ENCODE measurements at regions not wholly inside any gene's neighbourhood (a gene's known extent, or its start where the extent isn't known, plus 50 kb on each side); places are given as distances from the start of the nearest gene placed in this dataset.

- TF ChIP-seq, protein P1, sequence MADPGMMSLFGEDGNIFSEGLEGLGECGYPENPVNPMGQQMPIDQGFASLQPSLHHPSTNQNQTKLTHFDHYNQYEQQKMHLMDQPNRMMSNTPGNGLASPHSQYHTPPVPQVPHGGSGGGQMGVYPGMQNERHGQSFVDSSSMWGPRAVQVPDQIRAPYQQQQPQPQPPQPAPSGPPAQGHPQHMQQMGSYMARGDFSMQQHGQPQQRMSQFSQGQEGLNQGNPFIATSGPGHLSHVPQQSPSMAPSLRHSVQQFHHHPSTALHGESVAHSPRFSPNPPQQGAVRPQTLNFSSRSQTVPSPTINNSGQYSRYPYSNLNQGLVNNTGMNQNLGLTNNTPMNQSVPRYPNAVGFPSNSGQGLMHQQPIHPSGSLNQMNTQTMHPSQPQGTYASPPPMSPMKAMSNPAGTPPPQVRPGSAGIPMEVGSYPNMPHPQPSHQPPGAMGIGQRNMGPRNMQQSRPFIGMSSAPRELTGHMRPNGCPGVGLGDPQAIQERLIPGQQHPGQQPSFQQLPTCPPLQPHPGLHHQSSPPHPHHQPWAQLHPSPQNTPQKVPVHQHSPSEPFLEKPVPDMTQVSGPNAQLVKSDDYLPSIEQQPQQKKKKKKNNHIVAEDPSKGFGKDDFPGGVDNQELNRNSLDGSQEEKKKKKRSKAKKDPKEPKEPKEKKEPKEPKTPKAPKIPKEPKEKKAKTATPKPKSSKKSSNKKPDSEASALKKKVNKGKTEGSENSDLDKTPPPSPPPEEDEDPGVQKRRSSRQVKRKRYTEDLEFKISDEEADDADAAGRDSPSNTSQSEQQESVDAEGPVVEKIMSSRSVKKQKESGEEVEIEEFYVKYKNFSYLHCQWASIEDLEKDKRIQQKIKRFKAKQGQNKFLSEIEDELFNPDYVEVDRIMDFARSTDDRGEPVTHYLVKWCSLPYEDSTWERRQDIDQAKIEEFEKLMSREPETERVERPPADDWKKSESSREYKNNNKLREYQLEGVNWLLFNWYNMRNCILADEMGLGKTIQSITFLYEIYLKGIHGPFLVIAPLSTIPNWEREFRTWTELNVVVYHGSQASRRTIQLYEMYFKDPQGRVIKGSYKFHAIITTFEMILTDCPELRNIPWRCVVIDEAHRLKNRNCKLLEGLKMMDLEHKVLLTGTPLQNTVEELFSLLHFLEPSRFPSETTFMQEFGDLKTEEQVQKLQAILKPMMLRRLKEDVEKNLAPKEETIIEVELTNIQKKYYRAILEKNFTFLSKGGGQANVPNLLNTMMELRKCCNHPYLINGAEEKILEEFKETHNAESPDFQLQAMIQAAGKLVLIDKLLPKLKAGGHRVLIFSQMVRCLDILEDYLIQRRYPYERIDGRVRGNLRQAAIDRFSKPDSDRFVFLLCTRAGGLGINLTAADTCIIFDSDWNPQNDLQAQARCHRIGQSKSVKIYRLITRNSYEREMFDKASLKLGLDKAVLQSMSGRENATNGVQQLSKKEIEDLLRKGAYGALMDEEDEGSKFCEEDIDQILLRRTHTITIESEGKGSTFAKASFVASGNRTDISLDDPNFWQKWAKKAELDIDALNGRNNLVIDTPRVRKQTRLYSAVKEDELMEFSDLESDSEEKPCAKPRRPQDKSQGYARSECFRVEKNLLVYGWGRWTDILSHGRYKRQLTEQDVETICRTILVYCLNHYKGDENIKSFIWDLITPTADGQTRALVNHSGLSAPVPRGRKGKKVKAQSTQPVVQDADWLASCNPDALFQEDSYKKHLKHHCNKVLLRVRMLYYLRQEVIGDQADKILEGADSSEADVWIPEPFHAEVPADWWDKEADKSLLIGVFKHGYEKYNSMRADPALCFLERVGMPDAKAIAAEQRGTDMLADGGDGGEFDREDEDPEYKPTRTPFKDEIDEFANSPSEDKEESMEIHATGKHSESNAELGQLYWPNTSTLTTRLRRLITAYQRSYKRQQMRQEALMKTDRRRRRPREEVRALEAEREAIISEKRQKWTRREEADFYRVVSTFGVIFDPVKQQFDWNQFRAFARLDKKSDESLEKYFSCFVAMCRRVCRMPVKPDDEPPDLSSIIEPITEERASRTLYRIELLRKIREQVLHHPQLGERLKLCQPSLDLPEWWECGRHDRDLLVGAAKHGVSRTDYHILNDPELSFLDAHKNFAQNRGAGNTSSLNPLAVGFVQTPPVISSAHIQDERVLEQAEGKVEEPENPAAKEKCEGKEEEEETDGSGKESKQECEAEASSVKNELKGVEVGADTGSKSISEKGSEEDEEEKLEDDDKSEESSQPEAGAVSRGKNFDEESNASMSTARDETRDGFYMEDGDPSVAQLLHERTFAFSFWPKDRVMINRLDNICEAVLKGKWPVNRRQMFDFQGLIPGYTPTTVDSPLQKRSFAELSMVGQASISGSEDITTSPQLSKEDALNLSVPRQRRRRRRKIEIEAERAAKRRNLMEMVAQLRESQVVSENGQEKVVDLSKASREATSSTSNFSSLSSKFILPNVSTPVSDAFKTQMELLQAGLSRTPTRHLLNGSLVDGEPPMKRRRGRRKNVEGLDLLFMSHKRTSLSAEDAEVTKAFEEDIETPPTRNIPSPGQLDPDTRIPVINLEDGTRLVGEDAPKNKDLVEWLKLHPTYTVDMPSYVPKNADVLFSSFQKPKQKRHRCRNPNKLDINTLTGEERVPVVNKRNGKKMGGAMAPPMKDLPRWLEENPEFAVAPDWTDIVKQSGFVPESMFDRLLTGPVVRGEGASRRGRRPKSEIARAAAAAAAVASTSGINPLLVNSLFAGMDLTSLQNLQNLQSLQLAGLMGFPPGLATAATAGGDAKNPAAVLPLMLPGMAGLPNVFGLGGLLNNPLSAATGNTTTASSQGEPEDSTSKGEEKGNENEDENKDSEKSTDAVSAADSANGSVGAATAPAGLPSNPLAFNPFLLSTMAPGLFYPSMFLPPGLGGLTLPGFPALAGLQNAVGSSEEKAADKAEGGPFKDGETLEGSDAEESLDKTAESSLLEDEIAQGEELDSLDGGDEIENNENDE (IDR thresholded peaks at IDR 0.05; ENCODE audit: insufficient replicate concordance, low read length): no peak
- no peak for TF ChIP-seq KDM4A (IDR thresholded peaks at IDR 0.05; ENCODE audit: low read depth, low read length, severe bottlenecking)
- no peak for TF ChIP-seq SIX5 (IDR thresholded peaks at IDR 0.05; ENCODE audit: low read depth, low read length)
- TF ChIP-seq RBBP5 (IDR thresholded peaks at IDR 0.05; ENCODE audit: borderline replicate concordance, low read depth, low read length): no peak
- TF ChIP-seq ASH2L (IDR thresholded peaks at IDR 0.05; ENCODE audit: low read length): no peak
- no peak for TF ChIP-seq ATF3 (IDR thresholded peaks at IDR 0.05; ENCODE audit: insufficient read depth, low read depth, low read length)
- TF ChIP-seq TAF7 (optimal IDR thresholded peaks at IDR 0.05; ENCODE audit: borderline replicate concordance, low read depth, low read length): no peak
- TF ChIP-seq GABPA (IDR thresholded peaks at IDR 0.05; ENCODE audit: borderline replicate concordance, insufficient read depth, low read length): no peak
- TF ChIP-seq CHD2 (IDR thresholded peaks at IDR 0.05; ENCODE audit: low read length): no peak
- no peak for TF ChIP-seq E2F6 (IDR thresholded peaks at IDR 0.05)
- no peak for TF ChIP-seq BACH1 (IDR thresholded peaks at IDR 0.05; ENCODE audit: low read length)
- TF ChIP-seq YY1 (IDR thresholded peaks at IDR 0.05; ENCODE audit: low read depth, low read length): no peak
Observed at GRCh38 chr7:42403831-42404230, 166.8 kb upstream of the GLI3 start (continued).

Measured in H1 (cell line).